ENCODE measurements at regions not wholly inside any gene's neighbourhood (a gene's known extent, or its start where the extent isn't known, plus 50 kb on each side); places are given as distances from the start of the nearest gene placed in this dataset.
"Not testable (repeated sequence)": the region's sequence is repeated elsewhere in the genome, so short reads cannot be mapped to it uniquely, and the experiment has no call there.

- H3K9me3 Mint-ChIP-seq; H3K4me1 Mint-ChIP-seq; H3K36me3 Mint-ChIP-seq; H3K27ac ChIP-seq (ENCODE audit: insufficient read depth, low read length, poor library complexity, severe bottlenecking); H3K36me3 ChIP-seq (ENCODE audit: control insufficient read depth, insufficient read depth, low read length); H3K27ac Mint-ChIP-seq; H3K27me3 ChIP-seq (ENCODE audit: control insufficient read depth, insufficient read depth, low read length); DNase-seq; H3K27me3 Mint-ChIP-seq; H3K4me3 ChIP-seq (ENCODE audit: low read depth, low read length); H3K9me3 ChIP-seq (ENCODE audit: control insufficient read depth in 2 of 2, low read length in 2 of 2); H3K4me1 ChIP-seq (ENCODE audit: control insufficient read depth, insufficient read depth, low read length, poor library complexity, severe bottlenecking); H3K4me3 Mint-ChIP-seq; ATAC-seq (ENCODE audit: low read depth in 2 of 2): not testable (repeated sequence)
These were observed 164.3 kb upstream of the NOTCH2NLA start for GRCh38 chr1:146393154-146393553.

DNA sequence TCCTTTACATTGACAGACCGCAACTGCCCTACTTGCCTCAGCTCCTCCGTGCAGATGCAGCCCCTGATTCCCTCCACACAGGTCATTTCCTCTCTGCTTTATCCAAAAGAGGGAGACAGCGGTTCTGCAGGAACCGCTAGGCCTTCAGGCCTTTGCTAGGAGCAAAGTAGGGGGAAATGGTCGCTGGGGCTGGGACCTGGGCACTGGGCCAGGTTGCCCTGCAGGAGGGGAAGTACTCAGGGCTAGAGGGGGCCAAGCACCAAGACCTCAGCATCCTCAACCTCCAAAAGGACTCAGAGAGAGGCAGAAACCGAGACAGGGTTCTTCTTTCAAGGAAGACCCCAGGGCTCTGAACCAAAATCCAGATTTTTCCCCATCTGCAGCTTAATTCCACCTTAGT, 160.4 kb upstream of the NOTCH2NLA start:
- not testable (repeated sequence) for ATAC-seq (ENCODE audit: low read depth in 2 of 2); H3K4me1 ChIP-seq (ENCODE audit: control insufficient read depth, insufficient read depth, low read length, poor library complexity, severe bottlenecking); H3K4me3 Mint-ChIP-seq; H3K36me3 Mint-ChIP-seq; H3K36me3 ChIP-seq (ENCODE audit: control insufficient read depth, insufficient read depth, low read length); DNase-seq; H3K27ac ChIP-seq (ENCODE audit: insufficient read depth, low read length, poor library complexity, severe bottlenecking); H3K27me3 ChIP-seq (ENCODE audit: control insufficient read depth, insufficient read depth, low read length); H3K27me3 Mint-ChIP-seq; H3K9me3 ChIP-seq (ENCODE audit: control insufficient read depth in 2 of 2, low read length in 2 of 2); H3K9me3 Mint-ChIP-seq; H3K4me3 ChIP-seq (ENCODE audit: low read depth, low read length); H3K27ac Mint-ChIP-seq
- H3K4me1 Mint-ChIP-seq = peaks cover 0 to 13% (median 5%) of the 10 kb centered on the region in 4 donors

GRCh38 chr1:146387750-146388469, 159.1 kb upstream of the NOTCH2NLA start:
- not testable (repeated sequence) for H3K4me3 ChIP-seq (ENCODE audit: low read depth, low read length); H3K4me1 ChIP-seq (ENCODE audit: control insufficient read depth, insufficient read depth, low read length, poor library complexity, severe bottlenecking); H3K27me3 Mint-ChIP-seq; H3K9me3 ChIP-seq (ENCODE audit: control insufficient read depth in 2 of 2, low read length in 2 of 2); H3K9me3 Mint-ChIP-seq; H3K36me3 ChIP-seq (ENCODE audit: control insufficient read depth, insufficient read depth, low read length); H3K36me3 Mint-ChIP-seq; H3K27me3 ChIP-seq (ENCODE audit: control insufficient read depth, insufficient read depth, low read length)
- Mint-ChIP-seq H3K4me1 (peaks cover 0 to 13% (median 5%) of the 10 kb centered on the region in 4 donors), H3K27ac (peak overlapping the region; percentile 99 to 100 (median 100)), H3K4me3 (peak overlapping the region; percentile 90 to 96 (median 93))
- DNase-seq (peak in 1 of 3 donors; percentile 19), ATAC-seq (ENCODE audit: low read depth in 2 of 2) (peak in 1 of 2 donors; percentile 13)
- peak overlapping the region; percentile 88 for H3K27ac ChIP-seq (ENCODE audit: insufficient read depth, low read length, poor library complexity, severe bottlenecking)

- not testable (repeated sequence) for H3K36me3 Mint-ChIP-seq; H3K9me3 Mint-ChIP-seq; H3K27me3 Mint-ChIP-seq; H3K4me1 ChIP-seq (ENCODE audit: control insufficient read depth, insufficient read depth, low read length, poor library complexity, severe bottlenecking); H3K27me3 ChIP-seq (ENCODE audit: control insufficient read depth, insufficient read depth, low read length); H3K36me3 ChIP-seq (ENCODE audit: control insufficient read depth, insufficient read depth, low read length); H3K9me3 ChIP-seq (ENCODE audit: control insufficient read depth in 2 of 2, low read length in 2 of 2)
- ATAC-seq (ENCODE audit: low read depth in 2 of 2) (peak; percentile 90 to 94), DNase-seq (peak; percentile 59 to 87 (median 84))
- peaks cover 0 to 13% (median 5%) of the 10 kb centered on the region in 4 donors for H3K4me1 Mint-ChIP-seq
- H3K4me3 Mint-ChIP-seq = peak overlapping the region; percentile 90 to 96 (median 93)
- Histone ChIP-seq H3K4me3 (ENCODE audit: low read depth, low read length) (peak overlapping the region; percentile 80), H3K27ac (ENCODE audit: insufficient read depth, low read length, poor library complexity, severe bottlenecking) (peak overlapping the region; percentile 88)
- peak overlapping the region; percentile 99 to 100 (median 100) for H3K27ac Mint-ChIP-seq
These were observed 158.3 kb upstream of the NOTCH2NLA start for GRCh38 chr1:146386851-146387749.

DNA sequence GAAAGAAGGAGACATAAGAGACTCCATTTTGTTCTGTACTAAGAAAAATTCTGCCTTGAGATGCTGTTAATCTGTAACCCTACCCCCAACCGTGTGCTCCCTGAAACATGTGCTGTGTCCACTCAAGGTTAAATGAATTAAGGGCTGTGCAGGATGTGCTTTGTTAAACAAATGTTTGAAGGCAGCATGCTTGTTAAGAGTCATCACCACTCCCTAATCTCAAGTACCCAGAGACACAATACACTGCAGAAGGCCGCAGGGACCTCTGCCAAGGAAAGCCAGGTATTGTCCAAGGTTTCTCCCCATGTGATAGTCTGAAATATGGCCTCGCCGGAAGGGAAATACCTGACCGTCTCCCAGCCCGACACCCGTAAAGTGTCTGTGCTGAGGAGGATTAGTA, 152.4 kb upstream of the NOTCH2NLA start:
- H3K4me1 Mint-ChIP-seq; H3K36me3 Mint-ChIP-seq; DNase-seq; H3K4me1 ChIP-seq (ENCODE audit: control insufficient read depth, insufficient read depth, low read length, poor library complexity, severe bottlenecking); H3K4me3 Mint-ChIP-seq; H3K9me3 Mint-ChIP-seq; ATAC-seq (ENCODE audit: low read depth in 2 of 2); H3K27me3 ChIP-seq (ENCODE audit: control insufficient read depth, insufficient read depth, low read length); H3K27me3 Mint-ChIP-seq; H3K4me3 ChIP-seq (ENCODE audit: low read depth, low read length); H3K36me3 ChIP-seq (ENCODE audit: control insufficient read depth, insufficient read depth, low read length); H3K9me3 ChIP-seq (ENCODE audit: control insufficient read depth in 2 of 2, low read length in 2 of 2); H3K27ac ChIP-seq (ENCODE audit: insufficient read depth, low read length, poor library complexity, severe bottlenecking): not testable (repeated sequence)
- peak overlapping the region in 1 of 3 donors; percentile 15 for H3K27ac Mint-ChIP-seq

GRCh38 chr1:146376708-146377496, 148.1 kb upstream of the NOTCH2NLA start:
- Mint-ChIP-seq H3K27ac (peak overlapping the region; percentile 94 to 100 (median 97)), H3K4me3 (peak overlapping the region; percentile 88 to 95 (median 92)), H3K4me1 (peaks cover 0 to 18% (median 1%) of the 10 kb centered on the region in 4 donors)
- H3K27me3 ChIP-seq (ENCODE audit: control insufficient read depth, insufficient read depth, low read length); H3K9me3 ChIP-seq (ENCODE audit: control insufficient read depth in 2 of 2, low read length in 2 of 2); H3K9me3 Mint-ChIP-seq; H3K27me3 Mint-ChIP-seq; H3K36me3 Mint-ChIP-seq; H3K36me3 ChIP-seq (ENCODE audit: control insufficient read depth, insufficient read depth, low read length); H3K4me1 ChIP-seq (ENCODE audit: control insufficient read depth, insufficient read depth, low read length, poor library complexity, severe bottlenecking): not testable (repeated sequence)
- DNase-seq = peak; percentile 63 to 95 (median 87)
- Histone ChIP-seq H3K4me3 (ENCODE audit: low read depth, low read length) (peak overlapping the region; percentile 77), H3K27ac (ENCODE audit: insufficient read depth, low read length, poor library complexity, severe bottlenecking) (peak overlapping the region; percentile 84)
- ATAC-seq (ENCODE audit: low read depth in 2 of 2) = peak; percentile 89 to 91

- H3K27me3 Mint-ChIP-seq; H3K9me3 ChIP-seq (ENCODE audit: control insufficient read depth in 2 of 2, low read length in 2 of 2); H3K4me3 ChIP-seq (ENCODE audit: low read depth, low read length); H3K9me3 Mint-ChIP-seq; H3K36me3 Mint-ChIP-seq; H3K36me3 ChIP-seq (ENCODE audit: control insufficient read depth, insufficient read depth, low read length); H3K27me3 ChIP-seq (ENCODE audit: control insufficient read depth, insufficient read depth, low read length); H3K4me1 ChIP-seq (ENCODE audit: control insufficient read depth, insufficient read depth, low read length, poor library complexity, severe bottlenecking): not testable (repeated sequence)
- Mint-ChIP-seq H3K4me3 (peak overlapping the region; percentile 88 to 95 (median 92)), H3K4me1 (peaks cover 0 to 18% (median 1%) of the 10 kb centered on the region in 4 donors), H3K27ac (peak overlapping the region; percentile 94 to 100 (median 97))
- peak; percentile 51 to 56 for ATAC-seq (ENCODE audit: low read depth in 2 of 2)
- peak; percentile 79 to 86 (median 83) for DNase-seq
- peak overlapping the region; percentile 84 for H3K27ac ChIP-seq (ENCODE audit: insufficient read depth, low read length, poor library complexity, severe bottlenecking)
These were observed 147.5 kb upstream of the NOTCH2NLA start for GRCh38 chr1:146376309-146376707.

All from CD4-positive, CD25-positive, alpha-beta regulatory T cell (primary cell).